WTC11 (cell line): ENCODE measurements at regions not wholly inside any gene's neighbourhood (a gene's known extent, or its start where the extent isn't known, plus 50 kb on each side); places are given as distances from the start of the nearest gene placed in this dataset.

Experiments used
- ATF2 ChIP-seq: sonication (generic); formaldehyde crosslinking; IDR thresholded peaks from 2 replicates; pipeline ENCODE4 v1.8.1; 2022; ENCODE audit warnings: low read depth, missing genetic modification reagents, borderline replicate concordance
- ATF3 ChIP-seq: sonication (generic); formaldehyde crosslinking; conservative IDR thresholded peaks from 2 replicates; pipeline ENCODE4 v1.8.1; 2022; ENCODE audit warnings: mild to moderate bottlenecking, missing genetic modification reagents
- CBFB ChIP-seq: sonication (generic); formaldehyde crosslinking; IDR thresholded peaks from 2 replicates; pipeline ENCODE4 v1.8.1; 2022; ENCODE audit warnings: mild to moderate bottlenecking, low read depth, missing genetic modification reagents
- CTCF ChIP-seq: fragments of 200-600 bp; IDR thresholded peaks from 2 replicates; pipeline ENCODE4 v1.8.0; 2022; ENCODE audit warnings: antibody characterized with exemption
- MAX ChIP-seq: sonication (generic); formaldehyde crosslinking; IDR thresholded peaks from 2 replicates; pipeline ENCODE4 v1.8.0; 2022; ENCODE audit warnings: mild to moderate bottlenecking, missing genetic modification reagents
- NFE2L1 ChIP-seq: sonication (generic); formaldehyde crosslinking; IDR thresholded peaks from 2 replicates; pipeline ENCODE4 v1.8.1; 2023; ENCODE audit warnings: missing genetic modification reagents
- SP1 ChIP-seq: sonication (generic); formaldehyde crosslinking; conservative IDR thresholded peaks from 2 replicates; pipeline ENCODE4 v1.8.1; 2022; ENCODE audit warnings: missing genetic modification reagents
- USF2 ChIP-seq: sonication (generic); formaldehyde crosslinking; IDR thresholded peaks from 2 replicates; pipeline ENCODE4 v1.8.1; 2023; ENCODE audit warnings: mild to moderate bottlenecking, missing genetic modification reagents, moderate library complexity

GRCh38 chr10:53597835-53598251 is 825.3 kb upstream of the MBL2 start:
- no peak for TF ChIP-seq CTCF
- TF ChIP-seq ATF3 (CRISPR knock-in tag), result no peak
- no peak for TF ChIP-seq USF2
- no peak for TF ChIP-seq NFE2L1 (CRISPR knock-in tag)
- no peak for TF ChIP-seq CBFB (CRISPR knock-in tag)
- TF ChIP-seq MAX (CRISPR knock-in tag), result no peak
- 0 out of 2 replicates have a peak, but pooled peaks have one; percentile 37 for TF ChIP-seq SP1 (CRISPR knock-in tag)
- TF ChIP-seq ATF2 (CRISPR knock-in tag), result no peak
